ENCODE measurements at regions not wholly inside any gene's neighbourhood (a gene's known extent, or its start where the extent isn't known, plus 50 kb on each side); places are given as distances from the start of the nearest gene placed in this dataset.
"Not testable (repeated sequence)": the region's sequence is repeated elsewhere in the genome, so short reads cannot be mapped to it uniquely, and the experiment has no call there.

DNA sequence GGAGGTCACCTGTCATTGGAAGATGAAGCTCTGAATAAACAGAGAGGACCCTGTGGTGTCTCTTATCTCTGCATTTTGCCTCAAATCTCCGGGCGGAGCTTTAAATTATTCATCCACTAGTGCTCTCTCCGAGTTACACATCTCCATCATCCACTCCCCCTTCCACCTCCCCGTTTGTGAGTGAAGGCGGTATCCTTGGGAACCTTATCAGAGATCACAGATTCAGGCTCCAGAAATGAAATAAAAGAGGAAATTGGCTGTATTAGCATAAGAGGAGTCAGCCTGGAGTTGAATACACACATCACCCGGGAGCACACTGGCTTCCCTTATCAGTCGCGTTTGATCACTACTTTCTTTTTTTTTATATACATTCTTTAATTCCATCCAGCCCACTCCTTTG, 1184.8 kb downstream of the GATA3 start:
- no peak overlapping the region for H3K27ac Mint-ChIP-seq
- H3K36me3 Mint-ChIP-seq (ENCODE audit: insufficient read depth in 2 of 2), result no peaks in the 10 kb centered on the region
- H3K27me3 Mint-ChIP-seq (ENCODE audit: low read depth), result peaks cover 17% of the 10 kb centered on the region
- H3K4me3 Mint-ChIP-seq, result no peak overlapping the region
- ATAC-seq (replicated peaks in 1 of 2), result no peak
- H3K9me3 Mint-ChIP-seq, result no peaks in the 10 kb centered on the region
- DNase-seq, result no peak
- H3K4me1 Mint-ChIP-seq (ENCODE audit: low read depth), result no peaks in the 10 kb centered on the region

DNA sequence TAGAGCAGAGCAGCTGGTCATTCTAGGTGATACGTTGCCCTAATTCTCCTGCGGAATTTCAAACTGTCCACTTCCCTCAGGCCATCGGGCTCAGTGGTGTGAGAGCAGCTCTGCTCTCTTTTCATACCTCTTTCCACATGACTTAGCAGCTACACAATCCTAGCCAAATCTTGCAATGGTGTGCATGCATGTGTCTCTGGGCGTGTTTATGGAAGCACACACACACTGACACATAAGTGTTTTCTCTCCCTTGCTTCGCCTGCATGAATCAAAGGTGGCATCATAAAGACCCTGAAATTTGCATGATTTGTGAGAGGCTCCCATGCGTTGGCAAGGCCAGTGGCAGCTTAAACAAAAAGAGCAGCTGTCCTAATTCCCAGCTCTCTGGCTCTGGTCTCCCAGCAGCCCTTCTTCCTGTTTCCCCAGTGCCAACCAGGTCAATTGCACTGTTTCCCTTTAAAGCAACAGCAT, 1189.5 kb downstream of the GATA3 start:
- DNase-seq (no peak), ATAC-seq (replicated peaks in 1 of 2) (no peak)
- Mint-ChIP-seq H3K4me3 (no peak overlapping the region), H3K9me3 (no peaks in the 10 kb centered on the region), H3K27ac (no peak overlapping the region), H3K36me3 (ENCODE audit: insufficient read depth in 2 of 2) (no peaks in the 10 kb centered on the region), H3K4me1 (ENCODE audit: low read depth) (no peaks in the 10 kb centered on the region), H3K27me3 (ENCODE audit: low read depth) (peaks cover 42% of the 10 kb centered on the region)

DNA sequence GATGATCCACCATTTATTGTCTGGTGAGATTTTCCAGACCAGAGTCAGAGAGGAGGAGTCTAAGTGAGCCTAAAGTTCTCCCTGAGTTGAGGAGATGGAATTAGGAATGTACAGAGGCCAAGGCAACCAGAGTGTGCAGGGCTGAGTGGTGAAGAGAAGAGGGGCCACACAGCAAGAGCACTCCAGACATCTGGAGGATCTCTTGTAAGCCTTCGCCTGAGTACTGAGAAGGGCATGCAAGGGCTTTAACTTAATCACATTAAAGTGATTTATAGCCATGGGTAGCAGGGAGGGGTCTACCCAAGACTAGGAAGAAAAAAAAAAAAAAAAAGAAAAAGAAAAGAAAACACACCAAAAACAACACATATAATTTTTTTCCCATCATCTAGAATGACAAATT, 1190.4 kb downstream of the GATA3 start:
- H3K27ac Mint-ChIP-seq, result no peak overlapping the region
- DNase-seq (no peak), ATAC-seq (replicated peaks in 1 of 2) (no peak)
- H3K36me3 Mint-ChIP-seq (ENCODE audit: insufficient read depth in 2 of 2), result no peaks in the 10 kb centered on the region
- H3K9me3 Mint-ChIP-seq, result no peaks in the 10 kb centered on the region
- H3K4me1 Mint-ChIP-seq (ENCODE audit: low read depth), result no peaks in the 10 kb centered on the region
- peaks cover 49% of the 10 kb centered on the region for H3K27me3 Mint-ChIP-seq (ENCODE audit: low read depth)
- no peak overlapping the region for H3K4me3 Mint-ChIP-seq

DNA sequence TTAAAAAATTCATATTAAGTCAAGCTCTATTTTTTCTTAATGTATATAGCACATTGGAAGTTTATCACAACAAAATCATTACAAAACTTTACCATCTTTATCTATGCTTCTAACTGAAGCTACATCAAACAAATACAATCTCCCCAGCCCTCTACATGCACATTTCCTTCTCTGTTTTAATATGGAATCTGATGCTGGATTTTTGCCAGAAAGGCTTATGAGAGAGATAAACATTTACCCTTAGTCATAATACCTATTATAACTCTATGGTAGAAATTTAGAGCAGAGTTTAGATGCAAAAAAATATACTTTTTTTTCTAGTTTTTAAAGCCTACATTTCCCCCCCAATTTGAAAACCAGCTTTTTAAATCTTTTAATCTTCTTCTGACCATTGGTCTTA, 1198.6 kb downstream of the GATA3 start:
- Mint-ChIP-seq H3K4me3 (no peak overlapping the region), H3K27me3 (ENCODE audit: low read depth) (peaks cover 39% of the 10 kb centered on the region), H3K4me1 (ENCODE audit: low read depth) (no peaks in the 10 kb centered on the region), H3K27ac (no peak overlapping the region), H3K36me3 (ENCODE audit: insufficient read depth in 2 of 2) (peaks cover 0 to 2% of the 10 kb centered on the region in 2 donors), H3K9me3 (no peaks in the 10 kb centered on the region)
- DNase-seq, result no peak
- ATAC-seq (replicated peaks in 1 of 2), result no peak

DNA sequence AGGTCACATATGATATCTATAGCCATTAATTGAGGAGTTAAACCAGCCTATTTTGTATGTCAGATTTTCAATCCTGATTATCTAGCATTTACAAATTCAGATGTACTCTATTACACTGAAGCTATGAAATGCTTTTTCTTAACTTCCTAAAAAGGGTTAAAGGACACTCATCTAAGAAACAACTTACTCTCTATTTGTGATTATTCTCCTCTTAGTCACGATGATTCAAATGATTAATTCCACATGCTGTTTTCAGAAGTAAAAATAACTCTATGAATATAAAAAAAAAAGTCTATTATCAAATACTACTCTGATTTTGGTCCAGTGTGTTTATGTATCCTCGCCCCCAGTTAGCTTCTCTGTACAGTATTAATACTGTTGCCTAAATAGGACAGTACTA, 1199.9 kb downstream of the GATA3 start:
- no peak overlapping the region for H3K4me3 Mint-ChIP-seq
- no peaks in the 10 kb centered on the region for H3K4me1 Mint-ChIP-seq (ENCODE audit: low read depth)
- DNase-seq (no peak), ATAC-seq (replicated peaks in 1 of 2) (no peak)
- no peaks in the 10 kb centered on the region for H3K9me3 Mint-ChIP-seq
- peaks cover 0 to 2% of the 10 kb centered on the region in 2 donors for H3K36me3 Mint-ChIP-seq (ENCODE audit: insufficient read depth in 2 of 2)
- H3K27me3 Mint-ChIP-seq (ENCODE audit: low read depth), result peaks cover 33% of the 10 kb centered on the region
- no peak overlapping the region for H3K27ac Mint-ChIP-seq

DNA sequence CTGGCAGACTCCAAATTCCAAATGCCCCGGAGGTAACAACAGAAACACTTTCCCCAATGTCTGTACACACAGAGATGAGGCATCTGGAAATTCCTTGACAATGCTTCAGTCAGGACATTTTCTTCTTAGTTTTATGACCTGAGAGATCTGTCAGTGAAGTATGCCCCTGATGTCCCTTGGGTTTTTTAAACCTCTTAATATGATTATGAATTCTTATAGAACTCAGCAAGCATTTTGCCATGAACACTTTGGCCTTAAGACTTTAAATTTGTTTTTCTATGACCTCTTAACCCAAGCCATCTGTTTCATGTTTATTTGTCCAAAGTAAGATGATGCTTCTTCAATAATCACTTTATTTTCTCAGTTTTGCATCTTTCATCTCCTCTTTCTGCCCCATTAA, 1206.2 kb downstream of the GATA3 start:
- Mint-ChIP-seq H3K9me3 (no peaks in the 10 kb centered on the region), H3K4me1 (ENCODE audit: low read depth) (no peaks in the 10 kb centered on the region), H3K36me3 (ENCODE audit: insufficient read depth in 2 of 2) (no peaks in the 10 kb centered on the region), H3K27ac (no peak overlapping the region), H3K27me3 (ENCODE audit: low read depth) (peaks cover 75% of the 10 kb centered on the region), H3K4me3 (no peak overlapping the region)
- no peak for DNase-seq
- ATAC-seq (replicated peaks in 1 of 2), result no peak

DNA sequence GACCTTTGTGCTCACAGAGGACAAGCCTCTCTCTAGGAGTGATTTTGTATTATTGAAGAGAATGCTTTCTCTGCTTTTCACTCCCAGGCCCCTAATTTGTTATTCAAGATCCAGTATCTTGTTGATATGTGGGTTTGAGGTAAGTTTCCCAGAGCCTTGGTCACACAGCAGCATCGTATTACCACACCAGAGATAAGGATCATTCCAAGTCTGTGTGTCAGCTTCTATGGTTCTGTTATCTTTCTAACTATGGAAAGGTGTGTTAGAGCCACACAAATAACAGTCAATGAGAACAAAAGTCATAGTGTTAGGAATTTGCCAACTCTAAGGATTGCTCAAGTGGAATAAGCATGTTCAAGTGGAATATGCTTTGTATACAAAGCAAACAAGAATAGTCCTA, 1208.3 kb downstream of the GATA3 start:
- DNase-seq (no peak), ATAC-seq (replicated peaks in 1 of 2) (no peak)
- Mint-ChIP-seq H3K36me3 (ENCODE audit: insufficient read depth in 2 of 2) (no peaks in the 10 kb centered on the region), H3K4me1 (ENCODE audit: low read depth) (no peaks in the 10 kb centered on the region), H3K27me3 (ENCODE audit: low read depth) (peaks cover 59% of the 10 kb centered on the region), H3K9me3 (no peaks in the 10 kb centered on the region), H3K27ac (no peak overlapping the region), H3K4me3 (no peak overlapping the region)

DNA sequence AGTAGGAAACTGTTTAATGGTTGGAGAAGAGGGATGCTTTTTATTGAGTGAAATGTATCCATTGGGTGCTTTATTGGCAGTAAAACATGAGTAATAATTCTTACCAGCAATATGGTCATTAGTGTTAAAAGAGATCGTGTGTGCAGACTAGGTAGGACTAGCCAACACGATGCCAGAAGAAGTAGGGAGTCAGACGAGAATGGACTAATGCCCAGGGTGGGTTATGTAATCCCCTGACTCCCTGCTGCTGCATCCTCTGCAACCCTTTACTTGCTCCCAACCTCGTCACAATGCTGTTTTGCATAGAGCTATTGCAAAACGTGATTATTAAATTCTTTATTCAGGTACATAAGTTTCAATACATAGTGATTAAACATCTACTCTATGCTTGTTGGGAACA, 1213.7 kb downstream of the GATA3 start:
- Mint-ChIP-seq H3K9me3 (no peaks in the 10 kb centered on the region), H3K4me1 (ENCODE audit: low read depth) (no peaks in the 10 kb centered on the region), H3K36me3 (ENCODE audit: insufficient read depth in 2 of 2) (no peaks in the 10 kb centered on the region), H3K27ac (no peak overlapping the region), H3K4me3 (no peak overlapping the region), H3K27me3 (ENCODE audit: low read depth) (peaks cover 41% of the 10 kb centered on the region)
- DNase-seq, result no peak
- ATAC-seq (replicated peaks in 1 of 2), result no peak

DNA sequence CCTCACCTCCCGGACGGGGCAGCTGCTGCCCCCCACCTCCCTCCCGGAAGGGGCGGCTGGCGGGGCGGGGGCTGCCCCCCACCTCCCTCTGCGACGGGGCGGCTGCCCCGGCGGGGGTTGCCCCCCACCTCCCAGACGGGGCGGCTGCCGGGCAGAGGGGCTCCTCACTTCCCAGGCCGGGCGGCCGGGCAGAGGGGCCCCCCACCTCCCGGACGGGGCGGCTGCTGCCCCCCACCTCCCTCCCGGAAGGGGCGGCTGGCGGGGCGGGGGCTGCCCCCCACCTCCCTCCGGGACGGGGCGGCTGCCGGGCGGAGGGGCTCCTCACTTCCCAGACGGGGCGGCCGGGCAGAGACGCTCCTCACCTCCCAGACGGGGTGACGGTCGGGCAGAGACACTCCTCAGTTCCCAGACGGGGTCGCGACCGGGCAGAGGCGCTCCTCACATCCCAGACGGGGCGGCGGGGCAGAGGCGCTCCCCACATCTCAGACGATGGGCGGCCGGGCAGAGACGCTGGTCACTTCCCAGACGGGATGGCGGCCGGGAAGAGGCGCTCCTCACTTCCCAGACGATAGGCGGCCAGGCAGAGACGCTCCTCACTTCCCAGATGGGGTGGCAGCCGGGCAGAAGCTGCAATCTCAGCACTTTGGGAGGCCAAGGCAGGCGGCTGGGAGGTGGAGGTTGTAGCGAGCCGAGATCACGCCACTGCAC, 1218.8 kb downstream of the GATA3 start:
- H3K4me1 Mint-ChIP-seq (ENCODE audit: low read depth), result not testable (repeated sequence)

DNA sequence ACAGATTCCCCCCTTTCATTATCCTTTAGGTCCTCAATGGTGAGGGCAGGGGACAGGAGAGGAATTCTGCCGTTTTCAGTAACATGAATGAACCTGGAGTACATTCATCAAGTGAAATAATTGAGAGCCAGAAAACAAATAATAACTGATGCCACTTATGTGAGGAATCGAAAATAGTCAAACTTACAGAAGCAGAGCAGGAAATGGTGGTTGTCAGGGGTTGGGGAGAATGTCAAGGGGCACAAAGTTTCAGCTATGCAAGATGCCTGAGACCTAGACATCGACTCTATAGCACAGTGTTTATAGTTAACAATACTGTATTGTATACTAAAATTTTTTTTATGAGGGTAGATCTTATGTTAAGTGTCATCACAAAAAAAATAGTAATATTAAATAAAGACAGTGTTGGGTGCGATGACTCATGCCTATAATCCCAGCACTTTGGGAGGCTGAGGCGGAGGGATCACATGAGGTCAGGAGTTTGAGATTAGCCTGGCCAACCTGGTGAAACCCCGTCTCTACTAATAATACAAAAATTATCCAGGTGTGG, 1219.8 kb downstream of the GATA3 start:
- H3K27me3 Mint-ChIP-seq (ENCODE audit: low read depth), result peaks cover 27% of the 10 kb centered on the region
- H3K27ac Mint-ChIP-seq, result no peak overlapping the region
- ATAC-seq (replicated peaks in 1 of 2) (peak in 1 of 2 donors; percentile 30), DNase-seq (no peak)
- H3K4me3 Mint-ChIP-seq, result peak overlapping the region in 1 of 2 donors; percentile 42
- H3K4me1 Mint-ChIP-seq (ENCODE audit: low read depth), result no peaks in the 10 kb centered on the region
- H3K9me3 Mint-ChIP-seq, result no peaks in the 10 kb centered on the region
- H3K36me3 Mint-ChIP-seq (ENCODE audit: insufficient read depth in 2 of 2), result no peaks in the 10 kb centered on the region

More for the DNA sequence above, 1218.8 kb downstream of the GATA3 start:
- ATAC-seq (replicated peaks in 1 of 2); H3K27ac Mint-ChIP-seq; H3K9me3 Mint-ChIP-seq; DNase-seq; H3K4me3 Mint-ChIP-seq; H3K36me3 Mint-ChIP-seq (ENCODE audit: insufficient read depth in 2 of 2): not testable (repeated sequence)
- H3K27me3 Mint-ChIP-seq (ENCODE audit: low read depth), result peaks cover 36% of the 10 kb centered on the region

DNA sequence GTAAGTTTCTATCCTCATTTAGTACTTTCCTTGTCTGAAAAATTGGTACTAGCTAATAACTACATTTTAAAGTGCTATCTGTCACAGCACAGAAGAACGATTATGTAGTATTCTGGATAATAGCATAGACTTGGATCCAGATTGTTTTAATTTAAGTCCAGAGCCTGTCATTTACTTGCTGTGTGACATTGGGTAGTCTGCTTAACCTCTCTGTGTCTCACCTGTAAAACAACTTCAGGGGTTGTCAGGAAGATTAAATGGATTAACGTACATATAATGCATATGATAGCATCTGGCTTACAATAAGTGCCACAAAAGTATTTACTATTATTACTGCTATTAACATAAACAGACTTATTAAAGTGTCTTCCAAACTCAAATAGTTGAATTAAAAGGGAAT, 1221.4 kb downstream of the GATA3 start:
- Mint-ChIP-seq H3K36me3 (ENCODE audit: insufficient read depth in 2 of 2) (no peaks in the 10 kb centered on the region), H3K27me3 (ENCODE audit: low read depth) (peaks cover 27% of the 10 kb centered on the region), H3K9me3 (no peaks in the 10 kb centered on the region), H3K4me1 (ENCODE audit: low read depth) (no peaks in the 10 kb centered on the region), H3K4me3 (no peak overlapping the region), H3K27ac (no peak overlapping the region)
- ATAC-seq (replicated peaks in 1 of 2), result no peak
- no peak for DNase-seq

DNA sequence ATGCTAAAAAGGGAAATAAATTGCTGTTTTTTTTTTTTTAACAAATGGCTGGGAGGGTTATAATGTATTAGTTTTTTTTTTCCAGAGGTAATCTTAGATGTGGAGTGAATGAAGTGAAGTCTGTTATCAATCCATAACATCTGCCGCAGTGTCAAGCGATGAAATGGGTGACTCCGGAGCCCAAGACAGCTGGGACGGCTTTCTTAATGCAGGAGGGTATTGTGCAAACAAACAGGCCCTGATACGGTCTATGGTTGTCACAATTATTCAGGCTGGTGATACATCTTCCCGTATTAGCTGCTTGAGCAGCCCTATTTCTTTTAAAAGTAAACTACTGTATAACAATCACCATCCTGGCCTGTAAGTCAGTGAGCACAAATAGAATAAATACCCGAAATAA, 1231.2 kb downstream of the GATA3 start:
- H3K36me3 Mint-ChIP-seq (ENCODE audit: insufficient read depth in 2 of 2), result no peaks in the 10 kb centered on the region
- no peak overlapping the region for H3K4me3 Mint-ChIP-seq
- H3K27ac Mint-ChIP-seq, result no peak overlapping the region
- no peaks in the 10 kb centered on the region for H3K4me1 Mint-ChIP-seq (ENCODE audit: low read depth)
- DNase-seq, result no peak
- H3K27me3 Mint-ChIP-seq (ENCODE audit: low read depth), result peaks cover 41% of the 10 kb centered on the region
- H3K9me3 Mint-ChIP-seq, result no peaks in the 10 kb centered on the region
- ATAC-seq (replicated peaks in 1 of 2), result no peak

DNA sequence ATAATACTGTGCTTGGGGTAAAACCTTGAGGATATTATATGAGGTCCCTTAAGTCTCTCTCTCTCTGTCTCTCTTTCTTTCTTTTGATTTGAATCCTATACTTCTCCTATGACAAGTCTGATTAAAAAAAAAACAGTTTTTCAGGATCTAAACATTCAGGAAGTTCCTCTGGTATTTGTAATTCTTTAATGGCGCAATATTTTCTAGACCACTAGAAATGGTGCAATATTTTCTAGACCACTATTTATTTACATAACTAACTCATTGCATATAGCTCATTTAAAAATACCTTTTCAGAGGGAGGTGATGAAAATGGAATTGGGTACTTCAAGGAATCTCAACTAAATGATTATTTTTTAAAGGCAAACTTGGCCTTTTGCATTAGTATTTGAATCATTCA, 1235.3 kb downstream of the GATA3 start:
- H3K27ac Mint-ChIP-seq, result no peak overlapping the region
- H3K36me3 Mint-ChIP-seq (ENCODE audit: insufficient read depth in 2 of 2), result no peaks in the 10 kb centered on the region
- peaks cover 10% of the 10 kb centered on the region for H3K4me1 Mint-ChIP-seq (ENCODE audit: low read depth)
- DNase-seq (no peak), ATAC-seq (replicated peaks in 1 of 2) (no peak)
- H3K4me3 Mint-ChIP-seq, result no peak overlapping the region
- no peaks in the 10 kb centered on the region for H3K9me3 Mint-ChIP-seq
- peaks cover 38% of the 10 kb centered on the region for H3K27me3 Mint-ChIP-seq (ENCODE audit: low read depth)

DNA sequence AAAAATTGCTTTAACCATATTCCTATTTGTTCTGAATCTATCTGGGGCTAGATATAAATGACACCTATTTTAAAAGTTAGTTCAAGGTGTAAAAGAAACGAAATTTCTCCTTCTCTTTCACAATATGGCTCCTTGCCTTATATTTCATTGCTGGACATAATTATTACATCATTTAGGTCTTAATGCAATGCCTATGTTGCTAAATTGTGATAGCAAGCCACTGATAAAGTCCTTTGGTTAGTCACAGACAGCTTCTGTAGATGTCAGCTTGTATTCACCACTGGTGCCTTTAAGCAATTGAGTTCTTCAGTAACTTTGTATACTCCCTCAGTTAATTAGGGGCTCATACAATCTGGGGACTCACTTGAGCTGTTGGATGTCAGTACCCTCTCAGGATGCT, 1236.6 kb downstream of the GATA3 start:
- ATAC-seq (replicated peaks in 1 of 2) (no peak), DNase-seq (no peak)
- Mint-ChIP-seq H3K27me3 (ENCODE audit: low read depth) (peaks cover 29% of the 10 kb centered on the region), H3K9me3 (no peaks in the 10 kb centered on the region), H3K4me1 (ENCODE audit: low read depth) (peaks cover 18% of the 10 kb centered on the region), H3K27ac (no peak overlapping the region), H3K4me3 (no peak overlapping the region), H3K36me3 (ENCODE audit: insufficient read depth in 2 of 2) (no peaks in the 10 kb centered on the region)

All from activated T-cell treated with anti-CD3 and anti-CD28 coated beads, Interleukin-2, amount 50 U/mL, for 72 hours (primary cell).